GM23338 (cell line): ENCODE measurements at regions not wholly inside any gene's neighbourhood (a gene's known extent, or its start where the extent isn't known, plus 50 kb on each side); places are given as distances from the start of the nearest gene placed in this dataset.

Source experiments
- ATAC-seq: fragments of 200-7000 bp; cut with Tn5 transposase; 3 replicates; pipeline ENCODE4 v1.9.1; 2020
- DNase-seq: peaks from one replicate; pipeline ENCODE4 v3.0.0-alpha.2; 2015; ENCODE audit warnings: low spot score
- H2AFZ ChIP-seq: fragments of 200-600 bp; sonication (generic); 2 replicates; pipeline ENCODE4 v1.8.0; 2016; ENCODE audit warnings: antibody characterized with exemption, mild to moderate bottlenecking, moderate library complexity
- H3F3A ChIP-seq: fragments of 200-600 bp; sonication (generic); replicated peaks from 2 replicates; pipeline ENCODE4 v1.8.0; 2017; ENCODE audit warnings: antibody characterized with exemption, mixed run types, low read depth
- H3K27ac ChIP-seq: fragments of 200-600 bp; sonication (generic); 2 replicates; pipeline ENCODE4 v1.6.1; 2016; ENCODE audit warnings: low read depth
- H3K27me3 ChIP-seq: fragments of 200-600 bp; sonication (generic); 2 replicates; pipeline ENCODE4 v1.8.0; 2016; ENCODE audit warnings: mild to moderate bottlenecking, mixed run types, moderate library complexity; ENCODE audit not compliant: insufficient read depth
- H3K36me3 ChIP-seq: fragments of 200-600 bp; sonication (generic); 2 replicates; pipeline ENCODE4 v1.8.0; 2016; ENCODE audit warnings: mild to moderate bottlenecking; ENCODE audit not compliant: insufficient read depth
- H3K4me1 ChIP-seq: fragments of 200-600 bp; sonication (generic); 2 replicates; pipeline ENCODE4 v1.8.0; 2016; ENCODE audit warnings: mild to moderate bottlenecking, moderate library complexity; ENCODE audit not compliant: insufficient read depth
- H3K4me2 ChIP-seq: fragments of 200-600 bp; sonication (generic); 2 replicates; pipeline ENCODE4 v1.7.1; 2017; ENCODE audit warnings: mixed run types
- H3K4me3 ChIP-seq: fragments of 200-600 bp; sonication (generic); 2 replicates; pipeline ENCODE4 v1.6.1; 2016; ENCODE audit warnings: mixed run types
- H3K79me2 ChIP-seq: fragments of 200-600 bp; sonication (generic); replicated peaks from 2 replicates; pipeline ENCODE4 v1.8.0; 2017; ENCODE audit warnings: mild to moderate bottlenecking; ENCODE audit not compliant: insufficient read depth
- H3K9me2 ChIP-seq: fragments of 200-600 bp; sonication (generic); 2 replicates; pipeline ENCODE4 v1.8.0; 2017; ENCODE audit not compliant: insufficient read depth
- H4K20me1 ChIP-seq: fragments of 200-600 bp; sonication (generic); replicated peaks from 2 replicates; pipeline ENCODE4 v1.8.0; 2017; ENCODE audit warnings: mild to moderate bottlenecking; ENCODE audit not compliant: insufficient read depth
- H3K27ac Mint-ChIP-seq: 2 replicates; pipeline ENCODE4 v1.8.0; 2020; ENCODE audit warnings: inconsistent platforms, mild to moderate bottlenecking, moderate library complexity, mixed read lengths
- H3K27me3 Mint-ChIP-seq: 3 replicates; pipeline ENCODE4 v1.8.0; 2022; ENCODE audit warnings: low read depth, mild to moderate bottlenecking, moderate library complexity, mixed read lengths, inconsistent platforms; ENCODE audit not compliant: insufficient read depth, poor library complexity
- H3K36me3 Mint-ChIP-seq: 3 replicates; pipeline ENCODE4 v1.8.0; 2021; ENCODE audit warnings: low read depth, mild to moderate bottlenecking, inconsistent platforms, moderate library complexity, mixed read lengths
- H3K4me1 Mint-ChIP-seq: 3 replicates; pipeline ENCODE4 v1.8.0; 2020; ENCODE audit warnings: mild to moderate bottlenecking, inconsistent platforms, mixed read lengths
- H3K4me3 Mint-ChIP-seq: 3 replicates; pipeline ENCODE4 v1.8.0; 2021; ENCODE audit warnings: moderate library complexity, mild to moderate bottlenecking, inconsistent platforms, mixed read lengths
- H3K9me3 Mint-ChIP-seq: 3 replicates; pipeline ENCODE4 v1.8.0; 2020; ENCODE audit warnings: moderate library complexity, mild to moderate bottlenecking, inconsistent platforms, mixed read lengths
- CREB1 ChIP-seq: fragments of 250-450 bp; sonication (Bioruptor Pico); IDR thresholded peaks from 2 replicates; pipeline ENCODE4 v1.5.0; 2020; ENCODE audit warnings: low read depth, mild to moderate bottlenecking, moderate library complexity
- EZH2 ChIP-seq: fragments of 200-600 bp; sonication (generic); IDR thresholded peaks from one replicate; pipeline ENCODE4 v1.8.0; 2017; ENCODE audit warnings: antibody characterized with exemption, mild to moderate bottlenecking, low read depth; ENCODE audit not compliant: unreplicated experiment
- EZH2phosphoT487 ChIP-seq: fragments of 200-600 bp; sonication (generic); IDR thresholded peaks from one replicate; pipeline ENCODE4 v1.8.1; 2018; ENCODE audit warnings: antibody characterized with exemption; ENCODE audit not compliant: unreplicated experiment
- JUNB ChIP-seq: IDR thresholded peaks from one replicate; pipeline ENCODE4 v1.6.1; 2016; ENCODE audit warnings: antibody characterized with exemption; ENCODE audit not compliant: unreplicated experiment
- POLR2AphosphoS5 ChIP-seq: IDR thresholded peaks from 2 replicates; pipeline ENCODE4 v1.6.1; 2016; ENCODE audit warnings: antibody characterized with exemption, low read depth
- STAT1 ChIP-seq: IDR thresholded peaks from one replicate; pipeline ENCODE4 v1.6.1; 2016; ENCODE audit warnings: antibody characterized with exemption; ENCODE audit not compliant: unreplicated experiment
- ZNF114 ChIP-seq: fragments of 250-450 bp; sonication (Bioruptor Pico); IDR thresholded peaks from 2 replicates; pipeline ENCODE4 v1.5.0; 2020; ENCODE audit warnings: mild to moderate bottlenecking, moderate library complexity
- ZNF331 ChIP-seq: fragments of 250-450 bp; sonication (Bioruptor Pico); IDR thresholded peaks from 2 replicates; pipeline ENCODE4 v1.5.0; 2020; ENCODE audit warnings: low read depth, mild to moderate bottlenecking, moderate library complexity
- TF ChIP-seq, protein P1 (sequence below), 2 experiments: fragments of 200-600 bp in 1 of 2; sonication (generic) in 1 of 2; conservative IDR thresholded peaks; 2 replicates each; pipeline versions ENCODE4 v1.5.1 to v1.6.1; 2016 to 2017; ENCODE audit warnings: antibody characterized with exemption in 2 of 2, low read depth in 2 of 2, mild to moderate bottlenecking in 2 of 2, moderate library complexity in 1 of 2
- TF ChIP-seq, protein P2 (sequence below): fragments of 250-450 bp; sonication (Bioruptor Pico); IDR thresholded peaks from 2 replicates; pipeline ENCODE4 v1.5.0; 2020; ENCODE audit warnings: mild to moderate bottlenecking, moderate library complexity

DNA sequence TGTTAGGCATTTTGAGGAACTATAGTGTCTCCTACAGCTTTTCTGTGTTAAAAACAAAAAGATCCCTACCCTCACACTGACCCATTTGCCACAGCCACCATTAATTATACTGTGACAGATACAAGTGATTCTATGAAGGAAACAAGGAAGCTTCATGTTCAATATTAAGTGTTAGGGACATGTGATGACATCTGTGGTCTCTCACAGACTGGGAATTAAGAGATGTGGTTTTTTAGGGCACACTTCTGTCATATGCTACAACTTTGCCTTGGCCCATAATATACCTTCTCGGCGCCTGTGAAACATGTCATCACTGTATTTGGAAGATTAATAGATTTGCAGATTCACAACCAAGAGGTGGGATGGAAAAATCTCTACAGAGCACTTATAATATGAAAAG lies 102.9 kb upstream of the TCF21 start:
- H3K9me3 Mint-ChIP-seq, result no peaks in the 10 kb centered on the region
- peaks cover 3% of the 10 kb centered on the region for H3K27me3 Mint-ChIP-seq
- Histone ChIP-seq H3K36me3 (no peaks in the 10 kb centered on the region), H2AFZ (no peak overlapping the region), H3K4me1 (no peaks in the 10 kb centered on the region), H3K27ac (no peak overlapping the region), H3K4me2 (no peak overlapping the region), H3K27me3 (no peaks in the 10 kb centered on the region), H3F3A (no peaks in the 10 kb centered on the region), H4K20me1 (no peaks in the 10 kb centered on the region), H3K79me2 (no peaks in the 10 kb centered on the region), H3K9me2 (peaks cover 2% of the 10 kb centered on the region; the same call in 1 of the 2 replicates), H3K4me3 (no peak overlapping the region)
- H3K4me3 Mint-ChIP-seq, result no peak overlapping the region
- TF ChIP-seq POLR2AphosphoS5 (no peak), ZNF331 (CRISPR knock-in tag) (no peak), JUNB (no peak), CREB1 (CRISPR knock-in tag) (no peak), EZH2 (no peak), ZNF114 (CRISPR knock-in tag) (no peak), EZH2phosphoT487 (no peak), STAT1 (no peak)
- TF ChIP-seq, protein P1, sequence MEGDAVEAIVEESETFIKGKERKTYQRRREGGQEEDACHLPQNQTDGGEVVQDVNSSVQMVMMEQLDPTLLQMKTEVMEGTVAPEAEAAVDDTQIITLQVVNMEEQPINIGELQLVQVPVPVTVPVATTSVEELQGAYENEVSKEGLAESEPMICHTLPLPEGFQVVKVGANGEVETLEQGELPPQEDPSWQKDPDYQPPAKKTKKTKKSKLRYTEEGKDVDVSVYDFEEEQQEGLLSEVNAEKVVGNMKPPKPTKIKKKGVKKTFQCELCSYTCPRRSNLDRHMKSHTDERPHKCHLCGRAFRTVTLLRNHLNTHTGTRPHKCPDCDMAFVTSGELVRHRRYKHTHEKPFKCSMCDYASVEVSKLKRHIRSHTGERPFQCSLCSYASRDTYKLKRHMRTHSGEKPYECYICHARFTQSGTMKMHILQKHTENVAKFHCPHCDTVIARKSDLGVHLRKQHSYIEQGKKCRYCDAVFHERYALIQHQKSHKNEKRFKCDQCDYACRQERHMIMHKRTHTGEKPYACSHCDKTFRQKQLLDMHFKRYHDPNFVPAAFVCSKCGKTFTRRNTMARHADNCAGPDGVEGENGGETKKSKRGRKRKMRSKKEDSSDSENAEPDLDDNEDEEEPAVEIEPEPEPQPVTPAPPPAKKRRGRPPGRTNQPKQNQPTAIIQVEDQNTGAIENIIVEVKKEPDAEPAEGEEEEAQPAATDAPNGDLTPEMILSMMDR (conservative IDR thresholded peaks at IDR 0.05; ENCODE audit: low read depth in 2 of 2), result no peak
- TF ChIP-seq, protein P2, sequence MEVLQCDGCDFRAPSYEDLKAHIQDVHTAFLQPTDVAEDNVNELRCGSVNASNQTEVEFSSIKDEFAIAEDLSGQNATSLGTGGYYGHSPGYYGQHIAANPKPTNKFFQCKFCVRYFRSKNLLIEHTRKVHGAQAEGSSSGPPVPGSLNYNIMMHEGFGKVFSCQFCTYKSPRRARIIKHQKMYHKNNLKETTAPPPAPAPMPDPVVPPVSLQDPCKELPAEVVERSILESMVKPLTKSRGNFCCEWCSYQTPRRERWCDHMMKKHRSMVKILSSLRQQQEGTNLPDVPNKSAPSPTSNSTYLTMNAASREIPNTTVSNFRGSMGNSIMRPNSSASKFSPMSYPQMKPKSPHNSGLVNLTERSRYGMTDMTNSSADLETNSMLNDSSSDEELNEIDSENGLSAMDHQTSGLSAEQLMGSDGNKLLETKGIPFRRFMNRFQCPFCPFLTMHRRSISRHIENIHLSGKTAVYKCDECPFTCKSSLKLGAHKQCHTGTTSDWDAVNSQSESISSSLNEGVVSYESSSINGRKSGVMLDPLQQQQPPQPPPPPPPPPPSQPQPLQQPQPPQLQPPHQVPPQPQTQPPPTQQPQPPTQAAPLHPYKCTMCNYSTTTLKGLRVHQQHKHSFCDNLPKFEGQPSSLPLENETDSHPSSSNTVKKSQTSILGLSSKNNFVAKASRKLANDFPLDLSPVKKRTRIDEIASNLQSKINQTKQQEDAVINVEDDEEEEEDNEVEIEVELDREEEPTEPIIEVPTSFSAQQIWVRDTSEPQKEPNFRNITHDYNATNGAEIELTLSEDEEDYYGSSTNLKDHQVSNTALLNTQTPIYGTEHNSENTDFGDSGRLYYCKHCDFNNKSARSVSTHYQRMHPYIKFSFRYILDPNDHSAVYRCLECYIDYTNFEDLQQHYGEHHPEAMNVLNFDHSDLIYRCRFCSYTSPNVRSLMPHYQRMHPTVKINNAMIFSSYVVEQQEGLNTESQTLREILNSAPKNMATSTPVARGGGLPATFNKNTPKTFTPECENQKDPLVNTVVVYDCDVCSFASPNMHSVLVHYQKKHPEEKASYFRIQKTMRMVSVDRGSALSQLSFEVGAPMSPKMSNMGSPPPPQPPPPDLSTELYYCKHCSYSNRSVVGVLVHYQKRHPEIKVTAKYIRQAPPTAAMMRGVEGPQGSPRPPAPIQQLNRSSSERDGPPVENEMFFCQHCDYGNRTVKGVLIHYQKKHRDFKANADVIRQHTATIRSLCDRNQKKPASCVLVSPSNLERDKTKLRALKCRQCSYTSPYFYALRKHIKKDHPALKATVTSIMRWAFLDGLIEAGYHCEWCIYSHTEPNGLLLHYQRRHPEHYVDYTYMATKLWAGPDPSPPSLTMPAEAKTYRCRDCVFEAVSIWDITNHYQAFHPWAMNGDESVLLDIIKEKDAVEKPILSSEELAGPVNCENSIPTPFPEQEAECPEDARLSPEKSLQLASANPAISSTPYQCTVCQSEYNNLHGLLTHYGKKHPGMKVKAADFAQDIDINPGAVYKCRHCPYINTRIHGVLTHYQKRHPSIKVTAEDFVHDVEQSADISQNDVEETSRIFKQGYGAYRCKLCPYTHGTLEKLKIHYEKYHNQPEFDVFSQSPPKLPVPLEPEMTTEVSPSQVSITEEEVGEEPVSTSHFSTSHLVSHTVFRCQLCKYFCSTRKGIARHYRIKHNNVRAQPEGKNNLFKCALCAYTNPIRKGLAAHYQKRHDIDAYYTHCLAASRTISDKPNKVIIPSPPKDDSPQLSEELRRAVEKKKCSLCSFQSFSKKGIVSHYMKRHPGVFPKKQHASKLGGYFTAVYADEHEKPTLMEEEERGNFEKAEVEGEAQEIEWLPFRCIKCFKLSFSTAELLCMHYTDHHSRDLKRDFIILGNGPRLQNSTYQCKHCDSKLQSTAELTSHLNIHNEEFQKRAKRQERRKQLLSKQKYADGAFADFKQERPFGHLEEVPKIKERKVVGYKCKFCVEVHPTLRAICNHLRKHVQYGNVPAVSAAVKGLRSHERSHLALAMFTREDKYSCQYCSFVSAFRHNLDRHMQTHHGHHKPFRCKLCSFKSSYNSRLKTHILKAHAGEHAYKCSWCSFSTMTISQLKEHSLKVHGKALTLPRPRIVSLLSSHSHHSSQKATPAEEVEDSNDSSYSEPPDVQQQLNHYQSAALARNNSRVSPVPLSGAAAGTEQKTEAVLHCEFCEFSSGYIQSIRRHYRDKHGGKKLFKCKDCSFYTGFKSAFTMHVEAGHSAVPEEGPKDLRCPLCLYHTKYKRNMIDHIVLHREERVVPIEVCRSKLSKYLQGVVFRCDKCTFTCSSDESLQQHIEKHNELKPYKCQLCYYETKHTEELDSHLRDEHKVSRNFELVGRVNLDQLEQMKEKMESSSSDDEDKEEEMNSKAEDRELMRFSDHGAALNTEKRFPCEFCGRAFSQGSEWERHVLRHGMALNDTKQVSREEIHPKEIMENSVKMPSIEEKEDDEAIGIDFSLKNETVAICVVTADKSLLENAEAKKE (CRISPR knock-in tag), result no peak
- DNase-seq (no peak), ATAC-seq (no peak)
- no peak overlapping the region for H3K27ac Mint-ChIP-seq
- H3K4me1 Mint-ChIP-seq, result no peaks in the 10 kb centered on the region
- no peaks in the 10 kb centered on the region for H3K36me3 Mint-ChIP-seq
